ENCODE measurements at regions not wholly inside any gene's neighbourhood (a gene's known extent, or its start where the extent isn't known, plus 50 kb on each side); places are given as distances from the start of the nearest gene placed in this dataset. TPM values are rescaled to one million over a fixed set of nuclear protein-coding genes. Genes with fewer than 3 reads are reported as not detected.

Small RNA genes lying in the stretch of these regions (microRNA-seq; reads per million reads assigned to microRNA genes)
- not detected for gene MIR4316

Measured in activated CD8-positive, alpha-beta T cell treated with anti-CD3 and anti-CD28 coated beads, Interleukin-2, amount 10 ng/mL, durations not matched to agents 7 days and 5 days (primary cell).